ENCODE measurements at regions not wholly inside any gene's neighbourhood (a gene's known extent, or its start where the extent isn't known, plus 50 kb on each side); places are given as distances from the start of the nearest gene placed in this dataset.

GRCh38 chr20:53811577-53811976 lies 217.9 kb upstream of the ZNF217 start:
- TF ChIP-seq CTCF (IDR thresholded peaks at IDR 0.05) (no peak), POLR2A (IDR thresholded peaks at IDR 0.05) (no peak)

Data from right lobe of liver (tissue), 4 donors.